ENCODE measurements at regions not wholly inside any gene's neighbourhood (a gene's known extent, or its start where the extent isn't known, plus 50 kb on each side); places are given as distances from the start of the nearest gene placed in this dataset.
"Not testable (repeated sequence)": the region's sequence is repeated elsewhere in the genome, so short reads cannot be mapped to it uniquely, and the experiment has no call there.

- FAIRE-seq, result no peak
Observed at GRCh38 chr6:119791736-119792135, 442.2 kb upstream of the MAN1A1 start.

GRCh38 chr6:119781365-119781764 is 431.8 kb upstream of the MAN1A1 start:
- no peak for FAIRE-seq

- no peak for FAIRE-seq
Observed at GRCh38 chr6:119768201-119768600, 418.6 kb upstream of the MAN1A1 start.

GRCh38 chr6:119764927-119765681 is 415.5 kb upstream of the MAN1A1 start:
- FAIRE-seq, result no peak

GRCh38 chr6:119760046-119760445 is 410.5 kb upstream of the MAN1A1 start:
- FAIRE-seq, result no peak

- no peak for FAIRE-seq
Observed at GRCh38 chr6:119758385-119758784, 408.8 kb upstream of the MAN1A1 start.

- no peak for FAIRE-seq
Observed at GRCh38 chr6:119757467-119757866, 407.9 kb upstream of the MAN1A1 start.

GRCh38 chr6:119749335-119749734 is 399.8 kb upstream of the MAN1A1 start:
- FAIRE-seq, result no peak

- FAIRE-seq, result not testable (repeated sequence)
Observed at GRCh38 chr6:119748535-119748934, 399.0 kb upstream of the MAN1A1 start.

GRCh38 chr6:119742188-119742803 is 392.7 kb upstream of the MAN1A1 start:
- FAIRE-seq, result no peak

GRCh38 chr6:119739769-119740168 is 390.2 kb upstream of the MAN1A1 start:
- no peak for FAIRE-seq

GRCh38 chr6:119738425-119738824 is 388.9 kb upstream of the MAN1A1 start:
- FAIRE-seq, result no peak

- no peak for FAIRE-seq
Observed at GRCh38 chr6:119736296-119737021, 386.9 kb upstream of the MAN1A1 start.

- no peak for FAIRE-seq
Observed at GRCh38 chr6:119735530-119735929, 386.0 kb upstream of the MAN1A1 start.

- no peak for FAIRE-seq
Observed at GRCh38 chr6:119734227-119734626, 384.7 kb upstream of the MAN1A1 start.

- FAIRE-seq, result no peak
Observed at GRCh38 chr6:119728935-119729334, 379.4 kb upstream of the MAN1A1 start.

GRCh38 chr6:119728220-119728750 is 378.7 kb upstream of the MAN1A1 start:
- FAIRE-seq, result no peak

- no peak for FAIRE-seq
Observed at GRCh38 chr6:119727504-119728219, 378.1 kb upstream of the MAN1A1 start.

- not testable (repeated sequence) for FAIRE-seq
Observed at GRCh38 chr6:119726912-119727311, 377.4 kb upstream of the MAN1A1 start.

- no peak for FAIRE-seq
Observed at GRCh38 chr6:119726086-119726485, 376.5 kb upstream of the MAN1A1 start.

GRCh38 chr6:119720160-119720559 is 370.6 kb upstream of the MAN1A1 start:
- FAIRE-seq, result no peak

- no peak for FAIRE-seq
Observed at GRCh38 chr6:119717942-119718341, 368.4 kb upstream of the MAN1A1 start.

- no peak for FAIRE-seq
Observed at GRCh38 chr6:119716668-119717270, 367.2 kb upstream of the MAN1A1 start.
